OCI-LY1 (cell line): ENCODE measurements at regions not wholly inside any gene's neighbourhood (a gene's known extent, or its start where the extent isn't known, plus 50 kb on each side); places are given as distances from the start of the nearest gene placed in this dataset.

Source experiments
- H2AFZ ChIP-seq: fragments of 200-600 bp; sonication (generic), shearing (Covaris generic); 2 replicates; pipeline ENCODE4 v1.6.0; 2014; ENCODE audit warnings: antibody characterized with exemption, mild to moderate bottlenecking, low read length
- H3F3A ChIP-seq: fragments of 200-600 bp; sonication (generic), shearing (Covaris generic); 2 replicates; pipeline ENCODE4 v1.6.0; 2014; ENCODE audit warnings: mild to moderate bottlenecking, antibody characterized with exemption, low read length, moderate library complexity; ENCODE audit not compliant: insufficient read depth
- H3K27ac ChIP-seq: fragments of 200-600 bp; sonication (generic); 2 replicates; pipeline ENCODE4 v1.5.1; 2014; ENCODE audit warnings: low read length, mixed run types, mild to moderate bottlenecking, low read depth; ENCODE audit not compliant: poor library complexity, severe bottlenecking
- H3K27me3 ChIP-seq: fragments of 200-600 bp; sonication (generic); 2 replicates; pipeline ENCODE4 v1.6.0; 2014; ENCODE audit warnings: antibody characterized with exemption, mild to moderate bottlenecking, low read length, moderate library complexity; ENCODE audit not compliant: insufficient read depth
- H3K36me3 ChIP-seq: fragments of 200-600 bp; sonication (generic); 2 replicates; pipeline ENCODE4 v1.6.1; 2014; ENCODE audit warnings: mild to moderate bottlenecking, antibody characterized with exemption, low read length, moderate library complexity, mixed read lengths; ENCODE audit not compliant: insufficient read depth
- H3K4me1 ChIP-seq: fragments of 200-600 bp; sonication (generic); 2 replicates; pipeline ENCODE4 v1.5.1; 2014; ENCODE audit warnings: mild to moderate bottlenecking, low read length, moderate library complexity; ENCODE audit not compliant: insufficient read depth, severe bottlenecking
- H3K4me2 ChIP-seq: fragments of 200-600 bp; sonication (generic), shearing (Covaris generic); 2 replicates; pipeline ENCODE4 v1.6.1; 2014; ENCODE audit warnings: low read length
- H3K4me3 ChIP-seq: fragments of 200-600 bp; sonication (generic); 2 replicates; pipeline ENCODE4 v1.5.1; 2014; ENCODE audit warnings: low read length, low read depth, mild to moderate bottlenecking, mixed read lengths; ENCODE audit not compliant: poor library complexity, severe bottlenecking
- H3K79me2 ChIP-seq: fragments of 200-600 bp; shearing (Covaris generic); 2 replicates; pipeline ENCODE4 v1.6.1; 2016; ENCODE audit warnings: mixed run types, low read length, mixed read lengths; ENCODE audit not compliant: insufficient read depth
- H3K9ac ChIP-seq: fragments of 200-600 bp; sonication (generic), shearing (Covaris generic); 2 replicates; pipeline ENCODE4 v1.6.1; 2014; ENCODE audit warnings: mild to moderate bottlenecking, low read length, mixed read lengths
- H3K9me2 ChIP-seq: fragments of 200-600 bp; sonication (generic), shearing (Covaris generic); 2 replicates; pipeline ENCODE4 v1.6.1; 2014; ENCODE audit warnings: low read depth, mild to moderate bottlenecking, low read length, mixed read lengths
- H3K9me3 ChIP-seq: fragments of 200-600 bp; shearing (Covaris generic); 2 replicates; pipeline ENCODE4 v1.6.1; 2014; ENCODE audit warnings: low read length, mixed read lengths
- H4K20me1 ChIP-seq: fragments of 200-600 bp; sonication (generic), shearing (Covaris generic); 2 replicates; pipeline ENCODE4 v1.6.0; 2016; ENCODE audit warnings: mild to moderate bottlenecking, low read length; ENCODE audit not compliant: insufficient read depth
- EZH2 ChIP-seq: fragments of 200-600 bp; sonication (generic), shearing (Covaris generic); IDR thresholded peaks from 2 replicates; pipeline ENCODE4 v1.8.0; 2017; ENCODE audit warnings: borderline replicate concordance, mixed run types, mild to moderate bottlenecking, antibody characterized with exemption, low read length, moderate library complexity, mixed read lengths
- TF ChIP-seq, protein P1 (sequence below): fragments of 200-600 bp; sonication (generic), shearing (Covaris generic); IDR thresholded peaks from 2 replicates; pipeline ENCODE4 v1.5.1; 2017; ENCODE audit warnings: mild to moderate bottlenecking, antibody characterized with exemption, low read length, moderate library complexity, mixed read lengths

DNA sequence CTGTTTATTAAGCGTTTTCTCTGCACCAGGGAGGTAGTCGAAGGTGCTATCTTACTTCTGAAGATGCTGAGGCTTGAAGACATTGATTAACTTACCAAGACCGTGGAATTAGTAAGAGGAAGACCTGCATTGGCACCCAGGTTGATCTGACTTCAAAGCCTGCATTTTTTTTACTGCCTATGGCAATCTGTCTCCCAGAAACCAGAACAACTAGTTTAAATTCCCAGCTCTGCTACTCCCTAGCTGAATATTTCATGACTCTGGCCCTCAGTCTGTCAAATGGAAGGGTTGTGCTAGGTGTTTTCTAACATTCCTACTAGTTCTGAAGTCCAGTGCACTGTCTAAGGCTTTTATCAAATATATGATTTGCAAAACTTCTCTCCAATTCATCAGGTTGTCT, 52.0 kb upstream of the GRAMD1B start:
- no peak for TF ChIP-seq EZH2
- TF ChIP-seq, protein P1, sequence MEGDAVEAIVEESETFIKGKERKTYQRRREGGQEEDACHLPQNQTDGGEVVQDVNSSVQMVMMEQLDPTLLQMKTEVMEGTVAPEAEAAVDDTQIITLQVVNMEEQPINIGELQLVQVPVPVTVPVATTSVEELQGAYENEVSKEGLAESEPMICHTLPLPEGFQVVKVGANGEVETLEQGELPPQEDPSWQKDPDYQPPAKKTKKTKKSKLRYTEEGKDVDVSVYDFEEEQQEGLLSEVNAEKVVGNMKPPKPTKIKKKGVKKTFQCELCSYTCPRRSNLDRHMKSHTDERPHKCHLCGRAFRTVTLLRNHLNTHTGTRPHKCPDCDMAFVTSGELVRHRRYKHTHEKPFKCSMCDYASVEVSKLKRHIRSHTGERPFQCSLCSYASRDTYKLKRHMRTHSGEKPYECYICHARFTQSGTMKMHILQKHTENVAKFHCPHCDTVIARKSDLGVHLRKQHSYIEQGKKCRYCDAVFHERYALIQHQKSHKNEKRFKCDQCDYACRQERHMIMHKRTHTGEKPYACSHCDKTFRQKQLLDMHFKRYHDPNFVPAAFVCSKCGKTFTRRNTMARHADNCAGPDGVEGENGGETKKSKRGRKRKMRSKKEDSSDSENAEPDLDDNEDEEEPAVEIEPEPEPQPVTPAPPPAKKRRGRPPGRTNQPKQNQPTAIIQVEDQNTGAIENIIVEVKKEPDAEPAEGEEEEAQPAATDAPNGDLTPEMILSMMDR, result no peak

DNA sequence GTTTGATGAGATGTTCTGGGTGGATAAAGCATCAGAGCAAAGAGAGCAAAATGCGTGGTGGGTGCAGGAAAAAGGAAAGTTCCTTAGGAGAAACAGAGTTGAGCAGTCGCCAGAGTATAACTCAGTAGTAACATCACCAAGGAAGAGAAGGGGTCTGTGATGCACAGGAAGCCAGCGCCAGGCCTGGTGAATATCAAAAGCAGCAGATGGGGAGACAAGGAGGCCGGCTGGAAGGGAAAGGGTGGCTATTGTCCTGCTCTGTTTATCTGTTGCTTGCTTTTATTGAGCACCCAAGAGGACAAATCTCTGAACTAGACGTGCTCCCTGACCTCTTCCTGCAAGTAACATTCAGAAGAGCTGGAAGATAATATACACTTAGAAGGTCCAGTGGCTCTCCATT, 52.7 kb upstream of the GRAMD1B start:
- H3K79me2 ChIP-seq, result no peaks in the 10 kb centered on the region

More for the DNA sequence above, 52.0 kb upstream of the GRAMD1B start:
- no peaks in the 10 kb centered on the region for H3K36me3 ChIP-seq
- no peaks in the 10 kb centered on the region for H3K27me3 ChIP-seq
- H3K9me2 ChIP-seq, result no peaks in the 10 kb centered on the region
- H3K9me3 ChIP-seq, result no peaks in the 10 kb centered on the region
- no peaks in the 10 kb centered on the region for H3K79me2 ChIP-seq
- no peak overlapping the region for H3K4me3 ChIP-seq
- H3K4me2 ChIP-seq, result no peak overlapping the region
- H3F3A ChIP-seq, result no peaks in the 10 kb centered on the region
- no peak overlapping the region for H3K9ac ChIP-seq
- no peak overlapping the region for H3K27ac ChIP-seq
- no peaks in the 10 kb centered on the region for H4K20me1 ChIP-seq
- no peaks in the 10 kb centered on the region for H3K4me1 ChIP-seq
- no peak overlapping the region for H2AFZ ChIP-seq

DNA sequence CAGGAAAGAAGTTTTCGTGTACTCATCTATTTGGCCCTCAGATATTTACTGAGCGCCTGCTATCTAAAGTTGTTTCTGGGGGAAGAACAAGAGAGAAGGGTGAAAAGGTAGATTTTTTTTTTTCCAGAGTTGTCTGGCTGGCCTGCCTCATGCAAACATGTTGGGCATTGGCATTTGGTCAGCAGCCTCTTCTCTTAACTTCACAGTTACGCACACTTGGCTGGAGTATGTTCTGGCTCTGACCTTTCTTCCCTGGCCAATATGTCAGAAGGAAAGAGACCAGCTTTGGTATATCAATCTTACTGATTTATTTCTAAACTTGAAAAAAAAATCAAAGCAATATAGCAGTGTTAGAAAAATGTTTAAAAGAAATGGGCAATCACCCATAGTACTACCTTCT, 54.2 kb upstream of the GRAMD1B start:
- H3K4me1 ChIP-seq, result no peaks in the 10 kb centered on the region
- H3K9me3 ChIP-seq, result no peaks in the 10 kb centered on the region
- H3K9me2 ChIP-seq, result no peaks in the 10 kb centered on the region
- H3K79me2 ChIP-seq, result no peaks in the 10 kb centered on the region
- no peak for TF ChIP-seq EZH2
- TF ChIP-seq, protein P1, result no peak
- no peaks in the 10 kb centered on the region for H3K27me3 ChIP-seq
- H4K20me1 ChIP-seq, result no peaks in the 10 kb centered on the region
- H3K4me3 ChIP-seq, result no peak overlapping the region
- H3K27ac ChIP-seq, result no peak overlapping the region
- no peaks in the 10 kb centered on the region for H3F3A ChIP-seq
- H3K4me2 ChIP-seq, result no peak overlapping the region
- H3K36me3 ChIP-seq, result no peaks in the 10 kb centered on the region
- no peak overlapping the region for H3K9ac ChIP-seq
- H2AFZ ChIP-seq, result no peak overlapping the region

More for the DNA sequence above, 52.7 kb upstream of the GRAMD1B start:
- Histone ChIP-seq H3K9ac (no peak overlapping the region), H3K9me3 (no peaks in the 10 kb centered on the region), H3F3A (no peaks in the 10 kb centered on the region), H4K20me1 (no peaks in the 10 kb centered on the region), H2AFZ (no peak overlapping the region), H3K27me3 (no peaks in the 10 kb centered on the region), H3K36me3 (no peaks in the 10 kb centered on the region), H3K27ac (no peak overlapping the region), H3K4me2 (no peak overlapping the region), H3K4me3 (no peak overlapping the region), H3K9me2 (no peaks in the 10 kb centered on the region), H3K4me1 (no peaks in the 10 kb centered on the region)
- TF ChIP-seq, protein P1, result no peak
- TF ChIP-seq EZH2, result no peak
